ENCODE measurements at regions not wholly inside any gene's neighbourhood (a gene's known extent, or its start where the extent isn't known, plus 50 kb on each side); places are given as distances from the start of the nearest gene placed in this dataset.

DNA sequence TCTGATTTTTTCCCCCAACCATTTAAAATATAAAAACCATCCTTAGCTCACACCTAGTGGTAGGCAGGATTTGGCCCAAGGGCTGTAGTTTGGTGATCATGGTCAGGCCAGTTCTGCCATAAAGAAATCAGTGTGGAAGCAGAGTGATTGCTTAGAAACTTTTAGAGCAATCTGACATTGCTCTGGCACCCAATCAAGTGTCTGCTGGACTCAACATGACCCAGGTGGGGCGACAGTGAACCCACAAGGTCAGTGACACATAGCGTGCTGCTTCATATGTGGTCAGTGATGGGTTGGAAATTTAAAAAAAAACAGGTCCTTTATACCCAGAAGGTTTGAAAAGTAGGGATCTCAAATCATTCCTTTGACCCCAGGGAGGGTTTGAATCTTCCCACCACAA lies 107.9 kb downstream of the BANF2 start:
- Histone ChIP-seq H3K36me3 (no peaks in the 10 kb centered on the region), H3K4me3 (ENCODE audit: low read depth, low read length) (no peak overlapping the region), H3K27ac (no peak overlapping the region), H3K9me3 (ENCODE audit: severe bottlenecking) (peaks cover 2% of the 10 kb centered on the region), H3K27me3 (ENCODE audit: insufficient read depth, low read depth, severe bottlenecking) (no peaks in the 10 kb centered on the region)
- DNase-seq = no peak
- TF ChIP-seq, protein P1, sequence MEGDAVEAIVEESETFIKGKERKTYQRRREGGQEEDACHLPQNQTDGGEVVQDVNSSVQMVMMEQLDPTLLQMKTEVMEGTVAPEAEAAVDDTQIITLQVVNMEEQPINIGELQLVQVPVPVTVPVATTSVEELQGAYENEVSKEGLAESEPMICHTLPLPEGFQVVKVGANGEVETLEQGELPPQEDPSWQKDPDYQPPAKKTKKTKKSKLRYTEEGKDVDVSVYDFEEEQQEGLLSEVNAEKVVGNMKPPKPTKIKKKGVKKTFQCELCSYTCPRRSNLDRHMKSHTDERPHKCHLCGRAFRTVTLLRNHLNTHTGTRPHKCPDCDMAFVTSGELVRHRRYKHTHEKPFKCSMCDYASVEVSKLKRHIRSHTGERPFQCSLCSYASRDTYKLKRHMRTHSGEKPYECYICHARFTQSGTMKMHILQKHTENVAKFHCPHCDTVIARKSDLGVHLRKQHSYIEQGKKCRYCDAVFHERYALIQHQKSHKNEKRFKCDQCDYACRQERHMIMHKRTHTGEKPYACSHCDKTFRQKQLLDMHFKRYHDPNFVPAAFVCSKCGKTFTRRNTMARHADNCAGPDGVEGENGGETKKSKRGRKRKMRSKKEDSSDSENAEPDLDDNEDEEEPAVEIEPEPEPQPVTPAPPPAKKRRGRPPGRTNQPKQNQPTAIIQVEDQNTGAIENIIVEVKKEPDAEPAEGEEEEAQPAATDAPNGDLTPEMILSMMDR (IDR thresholded peaks at IDR 0.05; ENCODE audit: low read depth, low read length) = no peak

DNA sequence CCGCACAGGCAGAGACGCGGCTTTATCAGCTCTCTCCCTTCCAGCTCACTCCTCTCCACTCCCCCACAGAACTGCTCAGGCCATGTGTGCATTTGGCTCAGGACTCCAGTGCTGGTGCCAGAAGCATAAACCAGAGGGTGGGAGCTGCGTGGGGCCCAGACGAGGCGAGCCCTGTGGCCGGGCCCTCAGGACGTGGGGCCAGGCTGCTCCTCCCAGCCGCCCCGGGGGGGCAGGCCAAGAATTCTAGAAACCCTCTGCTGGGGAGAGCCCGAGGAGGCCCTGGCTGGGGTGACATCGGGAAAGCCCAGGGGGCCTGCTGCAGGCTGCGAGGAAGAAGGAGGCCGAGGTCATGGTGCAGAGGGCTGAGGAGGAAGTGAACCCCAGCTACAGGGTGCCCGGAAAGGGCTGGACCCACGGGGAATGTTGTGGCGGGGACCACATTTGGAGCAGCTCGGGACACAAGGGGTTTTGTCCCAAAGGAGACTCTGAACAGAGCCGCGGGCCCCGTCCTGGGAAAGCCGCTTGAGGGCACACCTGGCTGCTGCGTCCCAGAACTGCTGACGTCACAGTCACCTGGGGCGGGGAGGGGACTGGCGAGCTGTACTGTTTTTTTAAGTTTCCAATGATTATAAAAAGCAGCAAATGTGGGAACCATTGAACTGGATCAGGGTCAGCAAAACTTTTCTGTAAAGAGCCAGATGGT lies 107.1 kb downstream of the BANF2 start:
- H3K9me3 ChIP-seq (ENCODE audit: severe bottlenecking) = peaks cover 2% of the 10 kb centered on the region
- H3K4me3 ChIP-seq (ENCODE audit: low read depth, low read length) = no peak overlapping the region
- H3K27me3 ChIP-seq (ENCODE audit: insufficient read depth, low read depth, severe bottlenecking) = no peaks in the 10 kb centered on the region
- H3K27ac ChIP-seq = no peak overlapping the region
- no peaks in the 10 kb centered on the region for H3K36me3 ChIP-seq
- DNase-seq = no peak
- TF ChIP-seq, protein P1 (IDR thresholded peaks at IDR 0.05; ENCODE audit: low read depth, low read length) = no peak

DNA sequence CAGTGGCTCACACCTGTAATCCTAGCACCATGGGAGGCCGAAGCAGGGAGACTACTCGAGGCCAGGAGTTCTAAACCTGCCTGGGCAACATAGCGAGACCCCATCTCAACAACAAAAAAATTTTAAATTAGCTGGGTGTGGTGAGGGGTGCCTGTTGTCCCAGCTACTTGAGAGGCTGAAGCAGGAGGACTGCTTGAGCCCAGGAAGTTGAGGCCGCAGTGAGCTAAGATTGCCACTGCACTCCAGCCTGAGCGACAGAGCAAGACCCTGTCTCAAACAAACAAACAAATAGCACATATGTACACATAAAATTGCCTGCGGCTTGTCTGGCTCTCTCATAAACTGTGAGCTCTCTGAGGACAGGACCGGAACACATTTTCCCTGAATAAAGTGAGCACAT lies 106.3 kb downstream of the BANF2 start:
- TF ChIP-seq, protein P1 (IDR thresholded peaks at IDR 0.05; ENCODE audit: low read depth, low read length) = no peak
- Histone ChIP-seq H3K27ac (no peak overlapping the region), H3K36me3 (no peaks in the 10 kb centered on the region), H3K4me3 (ENCODE audit: low read depth, low read length) (no peak overlapping the region), H3K9me3 (ENCODE audit: severe bottlenecking) (peaks cover 2% of the 10 kb centered on the region), H3K27me3 (ENCODE audit: insufficient read depth, low read depth, severe bottlenecking) (no peaks in the 10 kb centered on the region)
- no peak for DNase-seq

DNA sequence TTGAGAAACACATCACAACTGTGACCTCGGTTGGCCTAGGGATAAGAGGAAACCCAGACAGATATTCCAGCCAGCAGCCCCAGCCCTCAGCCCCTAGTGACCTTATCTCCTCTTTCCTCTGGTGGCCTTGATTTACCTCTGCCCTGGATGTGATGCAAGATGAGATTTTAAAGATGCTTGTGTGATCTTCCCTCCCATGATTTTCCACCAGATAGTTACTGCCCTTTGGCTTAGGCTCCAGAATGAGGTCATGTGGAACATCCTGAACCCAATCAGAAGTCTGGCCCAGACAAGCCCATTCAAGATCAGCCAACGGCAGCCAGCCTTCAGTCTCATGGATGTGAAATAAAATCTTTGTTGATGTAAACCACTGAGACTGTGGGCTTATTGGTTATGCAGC lies 104.0 kb downstream of the BANF2 start:
- no peaks in the 10 kb centered on the region for H3K36me3 ChIP-seq
- no peak overlapping the region for H3K27ac ChIP-seq
- TF ChIP-seq, protein P1 (IDR thresholded peaks at IDR 0.05; ENCODE audit: low read depth, low read length) = no peak
- DNase-seq = no peak
- no peaks in the 10 kb centered on the region for H3K27me3 ChIP-seq (ENCODE audit: insufficient read depth, low read depth, severe bottlenecking)
- H3K9me3 ChIP-seq (ENCODE audit: severe bottlenecking) = peaks cover 2% of the 10 kb centered on the region
- H3K4me3 ChIP-seq (ENCODE audit: low read depth, low read length) = no peak overlapping the region

DNA sequence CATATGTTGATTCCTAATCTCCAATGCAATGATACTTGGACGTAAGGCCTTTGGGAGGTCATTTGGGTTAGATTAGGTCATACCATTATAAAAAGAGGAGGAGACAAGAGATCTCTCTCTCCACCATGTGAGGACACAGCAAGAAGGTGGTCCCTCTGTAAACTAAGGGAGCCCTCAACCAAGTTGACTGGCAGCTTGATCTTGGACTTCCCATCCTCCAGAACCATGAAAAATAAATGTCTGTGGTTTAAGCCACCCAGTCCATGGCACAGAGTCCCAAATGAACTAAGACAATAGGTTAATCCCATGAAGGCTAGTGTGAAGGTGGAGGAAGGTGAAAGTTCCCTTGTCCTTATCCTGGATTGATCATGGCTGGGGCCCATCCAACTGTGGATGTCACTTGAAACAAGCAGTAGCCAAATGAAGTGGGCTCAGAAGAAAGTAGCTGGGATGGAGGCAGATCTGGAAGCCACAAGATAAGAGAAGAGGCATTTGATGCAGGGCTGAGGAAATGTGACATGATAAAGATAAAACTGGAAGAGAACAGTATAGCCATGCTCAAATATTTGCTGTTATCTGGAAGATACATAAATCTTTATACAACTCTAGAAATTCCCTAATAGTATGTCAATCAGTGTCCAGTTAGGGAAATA lies 99.9 kb downstream of the BANF2 start:
- TF ChIP-seq, protein P1 (IDR thresholded peaks at IDR 0.05; ENCODE audit: low read depth, low read length) = no peak
- Histone ChIP-seq H3K27ac (no peak overlapping the region), H3K4me3 (ENCODE audit: low read depth, low read length) (no peak overlapping the region), H3K36me3 (no peaks in the 10 kb centered on the region), H3K27me3 (ENCODE audit: insufficient read depth, low read depth, severe bottlenecking) (no peaks in the 10 kb centered on the region), H3K9me3 (ENCODE audit: severe bottlenecking) (no peaks in the 10 kb centered on the region)
- no peak for DNase-seq
